ENCODE measurements at regions not wholly inside any gene's neighbourhood (a gene's known extent, or its start where the extent isn't known, plus 50 kb on each side); places are given as distances from the start of the nearest gene placed in this dataset.

GRCh38 chr2:84202166-84202565, 256.9 kb downstream of the SUCLG1 start:
- no peak for TF ChIP-seq USF2 (IDR thresholded peaks at IDR 0.05)
- no peak for TF ChIP-seq CTCF (IDR thresholded peaks at IDR 0.05)
- TF ChIP-seq RNF2 (IDR thresholded peaks at IDR 0.05; ENCODE audit: borderline replicate concordance, low read depth): no peak
- no peak for TF ChIP-seq MAFK (IDR thresholded peaks at IDR 0.05; ENCODE audit: partially characterized antibody)
- no peak for TF ChIP-seq POLR2A (IDR thresholded peaks at IDR 0.05; ENCODE audit: low read length)
- TF ChIP-seq RFX5 (IDR thresholded peaks at IDR 0.05): no peak
- TF ChIP-seq MAX (IDR thresholded peaks at IDR 0.05): no peak
- no peak for TF ChIP-seq BHLHE40 (IDR thresholded peaks at IDR 0.05; ENCODE audit: low read depth, low read length)
- no peak for TF ChIP-seq MYC (IDR thresholded peaks at IDR 0.05; ENCODE audit: borderline replicate concordance, low read length)
- no peak for TF ChIP-seq RAD21 (conservative IDR thresholded peaks at IDR 0.05 in 1 of 2, IDR thresholded peaks at IDR 0.05 in 1 of 2)
